IMR-90 (cell line): ENCODE measurements at regions not wholly inside any gene's neighbourhood (a gene's known extent, or its start where the extent isn't known, plus 50 kb on each side); places are given as distances from the start of the nearest gene placed in this dataset.

Source experiments
- ATAC-seq: fragments of 200-7000 bp; cut with Tn5 transposase; 2 replicates; pipeline ENCODE4 v1.9.1; 2020; ENCODE audit warnings: low read depth, mild to moderate bottlenecking, moderate library complexity
- BruUV-seq: library from RNA; stranded (reverse); fragments of 400-500 nt; replicated peaks from 2 replicates; lab custom pipeline; 2021; lab: Mats Ljungman, UMichigan
- CTCF ChIA-PET: fragments of 300-600 bp; formaldehyde crosslinking; extraction: SDS; loops from one replicate; lab custom pipeline; 2021; ENCODE audit warnings: antibody characterized with exemption; lab: Yijun Ruan, JAX
- POLR2A ChIA-PET: fragments of 300-600 bp; sonication (Branson Sonifier 250); formaldehyde crosslinking; loops from one replicate; lab custom pipeline; 2022; ENCODE audit warnings: antibody characterized with exemption; ENCODE audit not compliant: unreplicated experiment; lab: Charles Lee
- DNase-seq: peaks from one replicate; pipeline ENCODE4 v3.0.0; 2013
- H2AFZ ChIP-seq: replicated peaks from 2 replicates; pipeline ENCODE3; 2013; ENCODE audit warnings: low read length, mild to moderate bottlenecking; ENCODE audit not compliant: poor library complexity
- H2AK5ac ChIP-seq: 2 replicates; pipeline ENCODE4 v1.6.1; 2013; ENCODE audit warnings: low read depth, low read length, inconsistent platforms
- H2AK9ac ChIP-seq: replicated peaks from 2 replicates; pipeline ENCODE3; 2013; ENCODE audit warnings: mild to moderate bottlenecking, low read depth, low read length, moderate library complexity; ENCODE audit not compliant: poor library complexity
- H2BK120ac ChIP-seq: 2 replicates; pipeline ENCODE4 v1.6.1; 2013; ENCODE audit warnings: low read depth, low read length, inconsistent platforms
- H2BK15ac ChIP-seq: 3 replicates; pipeline ENCODE4 v1.6.1; 2013; ENCODE audit warnings: low read depth, low read length, inconsistent platforms
- H2BK20ac ChIP-seq: 2 replicates; pipeline ENCODE4 v1.6.1; 2013; ENCODE audit warnings: low read depth, mild to moderate bottlenecking, inconsistent platforms, low read length, moderate library complexity
- H2BK5ac ChIP-seq: 2 replicates; pipeline ENCODE4 v1.6.1; 2013; ENCODE audit warnings: mild to moderate bottlenecking, low read depth, low read length, inconsistent platforms; ENCODE audit not compliant: poor library complexity, severe bottlenecking
- H3K14ac ChIP-seq: replicated peaks from 2 replicates; pipeline ENCODE4 v1.6.1; 2013; ENCODE audit warnings: low read depth, low read length, inconsistent platforms
- H3K18ac ChIP-seq: 2 replicates; pipeline ENCODE4 v1.6.1; 2013; ENCODE audit warnings: low read depth, low read length, control low read depth
- H3K23ac ChIP-seq: 2 replicates; pipeline ENCODE4 v1.6.1; 2013; ENCODE audit warnings: low read depth, low read length, inconsistent platforms
- H3K27ac ChIP-seq: 2 replicates; pipeline ENCODE4 v1.5.1; 2013; ENCODE audit warnings: mild to moderate bottlenecking, control low read depth, low read length; ENCODE audit not compliant: insufficient read depth
- H3K27me3 ChIP-seq: 2 replicates; pipeline ENCODE4 v1.6.1; 2013; ENCODE audit warnings: low read length; ENCODE audit not compliant: control insufficient read depth, insufficient read depth
- H3K36me3 ChIP-seq: 2 replicates; pipeline ENCODE4 v1.6.1; 2013; ENCODE audit warnings: low read length, mixed read lengths; ENCODE audit not compliant: control insufficient read depth, insufficient read depth
- H3K4ac ChIP-seq: 2 replicates; pipeline ENCODE4 v1.6.1; 2013; ENCODE audit warnings: low read depth, low read length, inconsistent platforms
- H3K4me1 ChIP-seq: 2 replicates; pipeline ENCODE4 v1.6.1; 2013; ENCODE audit warnings: low read length, mixed read lengths; ENCODE audit not compliant: control insufficient read depth, insufficient read depth
- H3K4me2 ChIP-seq: 2 replicates; pipeline ENCODE4 v1.6.1; 2013; ENCODE audit warnings: low read depth, mild to moderate bottlenecking, control low read depth, low read length, moderate library complexity
- H3K4me3 ChIP-seq: 2 replicates; pipeline ENCODE4 v1.5.1; 2013; ENCODE audit warnings: low read depth, mild to moderate bottlenecking, control low read depth, low read length, moderate library complexity; ENCODE audit not compliant: insufficient read depth
- H3K56ac ChIP-seq: 2 replicates; pipeline ENCODE4 v1.6.1; 2013; ENCODE audit warnings: low read length, inconsistent platforms; ENCODE audit not compliant: insufficient read depth; ENCODE audit errors: extremely low read depth
- H3K79me1 ChIP-seq, 2 experiments: 2 replicates each; pipeline ENCODE4 v1.6.1; 2013; ENCODE audit warnings: low read length in 2 of 2, inconsistent platforms in 1 of 2, low read depth in 1 of 2
- H3K9ac ChIP-seq: 2 replicates; pipeline ENCODE4 v1.6.1; 2013; ENCODE audit warnings: low read depth, low read length, control low read depth
- H3K9me1 ChIP-seq: 2 replicates; pipeline ENCODE4 v1.6.1; 2013; ENCODE audit warnings: low read length, inconsistent platforms; ENCODE audit not compliant: insufficient read depth
- H3K9me3 ChIP-seq: 2 replicates; pipeline ENCODE4 v1.6.1; 2013; ENCODE audit warnings: low read length; ENCODE audit not compliant: control insufficient read depth, insufficient read depth
- H4K20me1 ChIP-seq: 2 replicates; pipeline ENCODE4 v1.6.1; 2013; ENCODE audit warnings: low read length, inconsistent platforms; ENCODE audit not compliant: insufficient read depth
- H4K5ac ChIP-seq: 2 replicates; pipeline ENCODE4 v1.6.1; 2013; ENCODE audit warnings: mild to moderate bottlenecking, low read depth, low read length, control low read depth
- H4K8ac ChIP-seq, 2 experiments: 2 replicates each; pipeline ENCODE4 v1.6.1; 2013; ENCODE audit warnings: low read depth in 2 of 2, low read length in 2 of 2, control low read depth in 1 of 2, inconsistent platforms in 1 of 2
- H4K91ac ChIP-seq: 2 replicates; pipeline ENCODE4 v1.6.1; 2013; ENCODE audit warnings: low read depth, low read length, inconsistent platforms; ENCODE audit not compliant: insufficient read depth
- BHLHE40 ChIP-seq: fragments of 150-350 bp; IDR thresholded peaks from 2 replicates; pipeline ENCODE4 v1.6.1; 2016; ENCODE audit warnings: mild to moderate bottlenecking, low read depth, low read length
- CEBPB ChIP-seq: IDR thresholded peaks from 2 replicates; pipeline ENCODE4 v1.6.1; 2012; ENCODE audit warnings: low read depth, low read length, improper control_type of control experiment
- CHD1 ChIP-seq: IDR thresholded peaks from 2 replicates; pipeline ENCODE4 v1.6.1; 2012; ENCODE audit warnings: low read depth, low read length, improper control_type of control experiment
- CTCF ChIP-seq: conservative IDR thresholded peaks from 2 replicates; pipeline ENCODE4 v1.5.1; 2012; ENCODE audit warnings: mild to moderate bottlenecking, low read depth, low read length, improper control_type of control experiment
- ELK1 ChIP-seq: fragments of 150-350 bp; IDR thresholded peaks from 2 replicates; pipeline ENCODE4 v1.6.1; 2016; ENCODE audit warnings: low read depth, mild to moderate bottlenecking, low read length, moderate library complexity, borderline replicate concordance
- FOS ChIP-seq: fragments of 150-350 bp; IDR thresholded peaks from 2 replicates; pipeline ENCODE4 v1.6.1; 2016; ENCODE audit warnings: low read depth, low read length
- MAFK ChIP-seq: IDR thresholded peaks from 2 replicates; pipeline ENCODE4 v1.6.1; 2012; ENCODE audit warnings: low read depth, low read length, improper control_type of control experiment
- MAZ ChIP-seq: IDR thresholded peaks from 2 replicates; pipeline ENCODE4 v1.6.1; 2012; ENCODE audit warnings: low read depth, mild to moderate bottlenecking, low read length, improper control_type of control experiment, moderate library complexity, borderline replicate concordance
- MXI1 ChIP-seq: IDR thresholded peaks from 2 replicates; pipeline ENCODE4 v1.6.1; 2012; ENCODE audit warnings: low read depth, mild to moderate bottlenecking, low read length, moderate library complexity, borderline replicate concordance
- NFE2L2 ChIP-seq: fragments of 150-350 bp; IDR thresholded peaks from 2 replicates; pipeline ENCODE4 v1.6.1; 2016; ENCODE audit warnings: low read depth, mild to moderate bottlenecking, low read length
- POLR2A ChIP-seq: IDR thresholded peaks from 2 replicates; pipeline ENCODE4 v1.6.1; 2012; ENCODE audit warnings: mild to moderate bottlenecking, low read depth, low read length
- RAD21 ChIP-seq: IDR thresholded peaks from 2 replicates; pipeline ENCODE4 v1.6.1; 2012; ENCODE audit warnings: low read length, improper control_type of control experiment
- RCOR1 ChIP-seq: IDR thresholded peaks from 2 replicates; pipeline ENCODE4 v1.6.1; 2012; ENCODE audit warnings: mild to moderate bottlenecking, low read length, improper control_type of control experiment; ENCODE audit not compliant: insufficient replicate concordance
- RFX5 ChIP-seq: IDR thresholded peaks from 2 replicates; pipeline ENCODE4 v1.8.0; 2012; ENCODE audit warnings: low read depth, mild to moderate bottlenecking, low read length, moderate library complexity
- SMC3 ChIP-seq: fragments of 150-350 bp; IDR thresholded peaks from 2 replicates; pipeline ENCODE4 v1.6.1; 2016; ENCODE audit warnings: low read depth, mild to moderate bottlenecking, antibody characterized with exemption, low read length, moderate library complexity
- USF2 ChIP-seq: fragments of 150-350 bp; IDR thresholded peaks from 2 replicates; pipeline ENCODE4 v1.6.1; 2017; ENCODE audit warnings: mild to moderate bottlenecking, antibody characterized with exemption, low read length, low read depth
- WGBS, 2 experiments: methylation state at CpG; one replicate each; pipeline versions ENCODE4 v1.1.5 to v1.1.7; 2013; ENCODE audit warnings: missing lambda C conversion rate in 2 of 2; ENCODE audit not compliant: insufficient read length in 1 of 2; ENCODE audit errors: extremely low coverage in 2 of 2; 5-methylcytosine and 5-hydroxymethylcytosine counted together
- dilution Hi-C: fragments of 300-500 bp; cut with HindIII; formaldehyde crosslinking; loops from one replicate; pipeline ENCODE4 v1.14.3; 2018; ENCODE audit warnings: low sequenced_read_pairs; ENCODE audit not compliant: unreplicated experiment
- in situ Hi-C: fragments of 300-500 bp; cut with MboI; formaldehyde crosslinking; loops from 3 replicates; pipeline ENCODE4 v1.14.3; 2019; ENCODE audit warnings: low sequenced_read_pairs, inconsistent platforms, mixed read lengths
- intact Hi-C: fragments of 100-400 bp; cut with micrococcal nuclease; formaldehyde crosslinking; loops from 2 replicates; pipeline ENCODE4 v1.10.0; 2022

GRCh38 chr7:137167609-137168008 lies 175.9 kb downstream of the PTN start:
- Histone ChIP-seq H2BK15ac (no peak overlapping the region), H4K20me1 (no peaks in the 10 kb centered on the region), H2BK20ac (peak overlapping the region; percentile 55), H4K91ac (peak overlapping the region; percentile 69; the same call in 1 of the 2 replicates), H3K27ac (no peak overlapping the region), H3K23ac (no peak overlapping the region), H2AK9ac (no peak overlapping the region), H3K9me1 (no peaks in the 10 kb centered on the region), H2BK5ac (no peak overlapping the region), H4K8ac (no peak overlapping the region), H3K27me3 (no peaks in the 10 kb centered on the region), H3K4me3 (no peak overlapping the region), H3K18ac (no peak overlapping the region), H3K9ac (no peak overlapping the region), H4K5ac (no peak overlapping the region), H3K14ac (no peak overlapping the region), H2BK120ac (no peak overlapping the region), H3K4me2 (no peak overlapping the region), H3K4me1 (peaks cover 5% of the 10 kb centered on the region), H3K56ac (no peak overlapping the region), H2AFZ (no peak overlapping the region), H3K9me3 (no peaks in the 10 kb centered on the region), H3K4ac (peak overlapping the region; percentile 30; the same call in 1 of the 2 replicates), H3K36me3 (no peaks in the 10 kb centered on the region), H3K79me1 (no peaks in the 10 kb centered on the region), H2AK5ac (no peak overlapping the region)
- DNase-seq (no peak), ATAC-seq (no peak)
- in situ Hi-C loops (no loop called here), intact Hi-C loops (no loop called here), dilution Hi-C loops (no loop called here)
- WGBS, 2 experiments = no CpG with 5 or more reads among the region's 2 CpGs
- TF ChIP-seq NFE2L2 = no peak
- no peak for TF ChIP-seq POLR2A
- TF ChIP-seq CEBPB = no peak
- no peak for TF ChIP-seq RFX5
- no peak for TF ChIP-seq MAFK
- no peak for TF ChIP-seq SMC3
- TF ChIP-seq MXI1 = no peak
- no peak for TF ChIP-seq FOS
- no peak for TF ChIP-seq RCOR1
- TF ChIP-seq BHLHE40 = no peak
- no peak for TF ChIP-seq ELK1
- no peak for TF ChIP-seq CTCF
- TF ChIP-seq CHD1 = no peak
- TF ChIP-seq RAD21 = no peak
- no peak for TF ChIP-seq USF2
- no peak for TF ChIP-seq MAZ
- POLR2A ChIA-PET = no interaction called here
- CTCF ChIA-PET = no interaction called here
- BruUV-seq = no TSS peak
